VCaP (cell line): ENCODE measurements at regions not wholly inside any gene's neighbourhood (a gene's known extent, or its start where the extent isn't known, plus 50 kb on each side); places are given as distances from the start of the nearest gene placed in this dataset.

ENCODE experiments used
- H3K27ac ChIP-seq: fragments of 450-650 bp; 2 replicates; pipeline ENCODE4 v1.5.1; 2017
- CTCF ChIP-seq: fragments of 450-650 bp; conservative IDR thresholded peaks from 2 replicates; pipeline ENCODE4 v1.5.1; 2017; ENCODE audit warnings: mild to moderate bottlenecking, moderate library complexity

DNA sequence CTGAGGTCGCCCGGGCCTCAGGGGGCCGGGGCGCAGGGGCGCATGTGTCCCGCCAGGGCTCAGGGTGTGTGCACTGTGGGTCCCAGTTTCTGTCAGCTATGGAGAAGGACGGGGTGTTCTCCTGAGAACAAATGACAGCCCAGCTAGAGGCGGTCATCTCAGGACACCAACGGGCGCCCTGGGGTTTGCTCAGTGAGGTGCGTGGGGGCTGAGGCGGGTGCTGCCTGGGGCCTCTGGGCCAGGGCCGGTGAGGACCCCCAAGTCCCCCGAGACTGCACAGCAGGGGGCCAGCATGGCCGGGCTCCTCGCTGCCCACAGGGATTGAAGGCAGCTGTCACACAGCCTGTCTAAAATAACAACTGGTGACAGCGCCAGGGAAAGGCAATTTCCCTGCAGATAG is 808.8 kb upstream of the SOX11 start:
- TF ChIP-seq CTCF = no peak
- peak overlapping the region; percentile 47 for H3K27ac ChIP-seq

DNA sequence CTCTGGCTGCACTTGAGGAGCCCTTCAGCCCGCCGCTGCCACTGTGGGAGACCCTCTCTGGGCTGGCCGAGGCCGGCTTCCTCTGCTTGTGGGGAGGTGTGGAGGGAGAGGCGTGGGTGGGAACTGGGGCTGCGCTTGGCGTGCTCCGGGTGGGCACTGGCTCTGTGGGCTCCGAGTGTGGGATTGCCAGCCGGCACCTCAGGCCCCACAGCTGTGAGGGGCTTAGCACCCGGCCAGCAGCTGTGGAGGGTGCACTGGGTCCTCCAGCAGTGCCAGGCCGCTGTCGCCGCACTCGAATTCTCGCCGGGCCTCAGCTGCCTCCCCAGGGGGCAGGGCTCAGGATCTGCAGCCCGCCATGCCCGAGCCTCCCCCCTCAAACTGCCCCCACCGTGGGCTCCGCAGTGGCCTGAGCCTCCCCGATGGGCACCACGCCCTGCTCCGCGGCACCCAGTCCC is 808.0 kb upstream of the SOX11 start:
- H3K27ac ChIP-seq = no peak overlapping the region
- no peak for TF ChIP-seq CTCF

GRCh38 chr2:4891394-4891793 is 800.8 kb upstream of the SOX11 start:
- H3K27ac ChIP-seq = no peak overlapping the region; the same call in 1 of the 2 replicates
- no peak for TF ChIP-seq CTCF

DNA sequence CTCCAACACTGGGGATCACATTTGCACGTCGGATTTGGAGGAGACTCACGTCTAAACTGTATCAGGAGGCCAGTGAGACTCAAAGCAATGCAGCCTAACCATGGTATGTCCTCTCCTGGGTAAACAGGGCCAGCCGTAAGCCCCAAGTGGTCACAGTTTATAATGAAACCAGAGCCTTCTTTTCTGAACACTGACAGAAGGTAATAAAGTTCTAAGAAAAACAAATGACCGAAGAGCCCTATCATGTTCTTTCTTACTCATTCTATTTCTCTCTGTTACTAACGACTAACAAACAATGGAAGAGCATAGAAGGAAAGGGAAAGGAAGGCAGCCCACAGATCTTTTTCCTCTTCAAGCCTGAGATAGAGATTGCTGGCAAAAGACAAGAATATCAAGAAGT is 796.8 kb upstream of the SOX11 start:
- TF ChIP-seq CTCF = no peak
- H3K27ac ChIP-seq = no peak overlapping the region

DNA sequence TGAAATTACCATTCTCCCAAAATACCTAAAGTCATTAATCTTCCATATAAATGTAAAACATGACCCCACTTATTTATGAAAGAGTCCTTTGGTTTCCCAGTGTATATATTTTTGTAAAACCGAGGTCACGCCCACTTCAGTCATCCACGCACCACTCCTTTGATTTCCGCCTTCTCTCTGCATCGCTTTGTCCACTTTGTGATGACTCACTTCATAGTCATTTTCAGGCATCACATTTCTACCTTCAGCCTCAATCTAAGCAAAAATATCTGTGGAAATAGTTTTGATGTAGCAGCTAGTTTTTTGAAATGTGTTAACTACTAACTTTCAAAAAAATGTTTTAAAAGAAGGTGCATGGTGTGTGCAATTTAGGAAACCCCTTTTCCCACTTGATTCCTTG is 793.5 kb upstream of the SOX11 start:
- H3K27ac ChIP-seq = no peak overlapping the region
- no peak for TF ChIP-seq CTCF

- TF ChIP-seq CTCF = no peak
- no peak overlapping the region for H3K27ac ChIP-seq
Measured at GRCh38 chr2:4900242-4900641, 791.9 kb upstream of the SOX11 start.

DNA sequence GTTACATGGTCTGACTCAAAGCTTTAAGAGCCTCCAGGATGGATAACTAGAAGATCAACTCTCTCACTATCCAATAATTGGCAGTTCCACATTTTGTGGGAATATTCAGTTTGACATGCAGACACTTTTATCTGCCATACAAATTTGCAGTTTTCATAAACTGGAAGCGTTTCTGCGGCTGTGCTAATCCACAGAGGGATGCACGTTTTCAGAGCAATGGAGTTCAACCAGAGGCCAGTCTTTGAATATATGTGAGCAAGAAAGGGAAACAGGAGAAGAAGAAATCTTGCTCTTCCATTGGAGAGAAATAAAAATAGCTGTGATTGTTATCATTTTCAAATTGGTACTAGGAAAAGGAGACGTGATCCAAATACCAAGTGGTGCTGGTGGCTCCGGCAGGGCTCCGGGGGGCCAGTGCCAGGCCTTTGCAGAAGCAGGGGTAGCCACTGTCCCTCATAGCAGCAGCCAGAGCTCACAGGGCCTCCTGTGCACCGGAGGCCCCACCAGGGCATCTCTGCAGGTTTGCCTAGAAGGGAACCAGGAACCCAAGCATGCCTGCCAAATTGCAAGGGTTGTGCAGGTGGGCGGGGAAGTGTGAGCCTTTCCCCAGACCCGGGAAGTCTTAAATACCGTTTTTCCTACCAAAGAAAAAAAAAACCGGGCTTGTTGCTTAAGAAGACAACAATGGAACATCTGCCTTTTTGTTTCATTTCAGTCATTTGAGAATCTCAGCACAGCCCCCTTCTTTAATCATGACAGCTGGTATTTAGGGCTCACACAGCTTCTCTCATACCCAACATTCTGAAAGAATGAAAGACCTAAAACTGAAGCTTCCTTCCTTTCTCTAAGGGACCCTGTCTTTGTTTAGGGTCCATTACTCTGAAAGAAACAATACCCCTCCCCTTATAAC is 791.1 kb upstream of the SOX11 start:
- no peak for TF ChIP-seq CTCF

More for the DNA sequence above, 791.1 kb upstream of the SOX11 start:
- no peak overlapping the region for H3K27ac ChIP-seq
